Stimulated activated naive CD8-positive, alpha-beta T cell treated with anti-CD3 and anti-CD28 coated beads, Interleukin-15, amount 100 ng/mL, for 72 hours (primary cell): ENCODE measurements at regions not wholly inside any gene's neighbourhood (a gene's known extent, or its start where the extent isn't known, plus 50 kb on each side); places are given as distances from the start of the nearest gene placed in this dataset.

ENCODE experiments used
- ATAC-seq: fragments of 150-1000 bp; cut with Tn5 transposase; 2 replicates; pipeline ENCODE4 v1.10.0; 2021; ENCODE audit warnings: mild to moderate bottlenecking, moderate library complexity
- DNase-seq, 2 donors: peaks; one replicate each; pipeline ENCODE4 v3.0.0; 2021 to 2022
- H3K27ac Mint-ChIP-seq, 2 donors: one replicate each; pipeline ENCODE4 v1.8.0; 2022; ENCODE audit warnings: mild to moderate bottlenecking in 2 of 2, mixed read lengths in 2 of 2, moderate library complexity in 2 of 2
- H3K27me3 Mint-ChIP-seq: one replicate; pipeline ENCODE4 v1.8.0; 2022; ENCODE audit warnings: mixed read lengths
- H3K4me1 Mint-ChIP-seq: one replicate; pipeline ENCODE4 v1.8.0; 2022; ENCODE audit warnings: mild to moderate bottlenecking, mixed read lengths
- H3K4me3 Mint-ChIP-seq, 2 donors: one replicate each; pipeline ENCODE4 v1.8.0; 2022; ENCODE audit warnings: mild to moderate bottlenecking in 2 of 2, mixed read lengths in 2 of 2, moderate library complexity in 1 of 2
- H3K9me3 Mint-ChIP-seq, 2 donors: one replicate each; pipeline ENCODE4 v1.8.0; 2022; ENCODE audit warnings: mixed read lengths in 2 of 2

DNA sequence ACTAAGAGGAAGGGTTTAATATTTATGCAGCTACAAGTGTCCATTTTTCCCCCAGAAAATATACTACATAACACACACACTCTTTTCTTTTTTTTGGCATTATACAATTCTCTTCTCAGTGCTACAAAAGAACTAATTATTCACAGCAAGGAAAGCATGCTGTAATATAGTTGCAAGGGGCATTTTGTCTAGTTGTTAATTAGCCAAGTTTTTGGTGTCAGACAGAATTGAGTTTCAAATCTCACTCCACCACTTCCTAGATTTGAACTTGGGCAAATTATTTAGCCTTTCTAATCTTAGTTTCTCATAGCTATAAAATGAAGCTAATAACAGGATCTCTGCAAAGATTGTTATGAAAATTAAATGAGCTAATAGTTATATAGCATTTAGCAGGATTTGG is 60.0 kb upstream of the VTCN1 start:
- H3K27ac Mint-ChIP-seq, result no peak overlapping the region
- no peaks in the 10 kb centered on the region for H3K27me3 Mint-ChIP-seq
- no peak overlapping the region for H3K4me3 Mint-ChIP-seq
- H3K9me3 Mint-ChIP-seq, result peaks cover 0 to 5% of the 10 kb centered on the region in 2 donors
- no peak for ATAC-seq
- DNase-seq, result no peak
- H3K4me1 Mint-ChIP-seq, result no peaks in the 10 kb centered on the region

DNA sequence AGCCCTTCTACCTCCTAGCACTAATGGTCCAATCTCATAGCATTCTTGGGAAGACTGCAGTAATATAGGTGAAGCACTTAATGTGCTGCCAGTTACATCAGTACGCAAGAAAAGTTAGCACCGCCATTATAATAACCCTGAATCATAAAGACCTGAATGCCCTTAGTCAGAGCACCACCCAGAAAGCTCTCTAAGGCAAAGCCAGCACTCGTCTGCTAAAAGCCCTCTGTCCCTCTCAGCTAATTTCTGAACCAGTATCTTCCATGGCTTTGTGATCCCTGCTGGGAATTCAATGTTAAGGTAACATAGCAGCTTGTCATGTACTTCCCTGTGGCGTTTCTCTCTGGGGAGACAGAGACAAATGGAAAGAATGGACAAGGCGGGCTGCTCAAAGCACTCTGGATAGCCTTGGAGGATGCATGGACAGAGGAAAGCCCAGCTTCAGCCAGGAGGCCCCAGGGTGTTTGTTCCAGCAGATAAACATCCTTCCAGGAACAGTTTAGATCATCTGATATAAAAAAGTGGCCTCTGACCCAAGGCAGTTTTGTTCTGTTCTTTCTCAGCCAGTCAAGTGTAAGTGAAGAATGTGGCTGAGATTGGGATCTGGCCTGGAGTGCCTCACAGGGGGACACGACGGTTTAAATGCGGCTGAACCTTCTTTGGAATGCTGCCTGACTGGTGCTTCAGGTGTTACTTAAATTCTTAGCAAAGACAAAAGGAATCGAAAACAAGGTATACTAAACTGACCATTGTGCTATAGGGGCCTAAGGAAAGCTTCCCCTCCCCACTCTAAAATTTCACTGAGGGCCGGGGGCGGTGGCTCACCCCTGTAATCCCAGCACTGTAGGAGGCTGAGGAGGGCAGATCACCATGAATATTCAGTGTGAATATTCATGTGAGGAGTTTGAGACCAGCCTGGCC is 58.1 kb upstream of the VTCN1 start:
- DNase-seq, result no peak
- no peak for ATAC-seq
- H3K27ac Mint-ChIP-seq, result no peak overlapping the region
- H3K4me3 Mint-ChIP-seq, result no peak overlapping the region
- H3K9me3 Mint-ChIP-seq, result peaks cover 0 to 5% of the 10 kb centered on the region in 2 donors
- no peaks in the 10 kb centered on the region for H3K27me3 Mint-ChIP-seq
- no peaks in the 10 kb centered on the region for H3K4me1 Mint-ChIP-seq

DNA sequence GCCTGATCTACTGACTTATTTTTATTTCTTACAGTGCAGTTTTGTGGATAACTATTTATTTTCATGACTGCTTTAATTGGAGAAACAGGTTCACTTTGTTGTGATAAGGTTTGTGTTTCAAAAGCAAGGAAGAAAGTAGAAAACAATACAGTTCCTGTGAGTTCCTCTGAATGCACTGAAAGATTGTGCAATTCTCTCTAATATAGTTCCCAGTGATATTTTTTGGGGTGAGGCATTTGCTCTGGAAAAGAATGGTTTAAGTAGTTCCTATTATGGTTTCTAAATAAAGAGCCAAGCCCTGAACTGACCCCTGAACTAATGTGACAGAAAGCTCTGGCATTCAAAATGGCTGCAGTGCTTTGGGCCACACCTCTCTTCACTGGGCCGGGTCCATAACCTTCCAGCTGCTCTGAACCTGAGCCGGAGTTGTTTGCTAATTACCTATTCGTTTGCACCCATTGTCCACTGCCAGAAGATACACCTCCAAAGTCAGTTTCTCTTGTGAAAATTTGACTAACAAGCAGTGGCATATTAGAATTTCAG is 56.6 kb upstream of the VTCN1 start:
- Mint-ChIP-seq H3K4me3 (no peak overlapping the region), H3K27me3 (no peaks in the 10 kb centered on the region), H3K9me3 (no peaks in the 10 kb centered on the region), H3K27ac (no peak overlapping the region), H3K4me1 (no peaks in the 10 kb centered on the region)
- DNase-seq, result no peak
- no peak for ATAC-seq

DNA sequence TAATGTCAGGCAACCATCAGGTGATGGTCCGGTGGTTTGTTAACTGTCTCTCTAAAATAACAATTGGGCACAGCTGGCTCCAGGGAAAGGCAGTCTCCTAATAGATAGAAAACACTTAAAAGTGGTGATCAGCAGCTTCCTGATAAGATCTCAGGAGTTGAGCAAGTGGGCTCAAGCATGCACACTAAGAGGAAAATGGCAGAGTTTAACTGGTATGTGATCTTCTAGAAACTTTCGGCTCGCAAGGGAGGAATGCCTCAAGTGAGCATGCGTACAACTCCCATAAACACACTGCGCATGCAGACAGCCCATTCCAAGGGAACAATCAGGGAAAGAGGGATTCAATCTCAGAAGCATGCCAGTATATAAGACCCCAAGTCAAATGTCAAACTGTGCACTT is 52.2 kb upstream of the VTCN1 start:
- H3K9me3 Mint-ChIP-seq, result peaks cover 6 to 17% of the 10 kb centered on the region in 2 donors
- no peaks in the 10 kb centered on the region for H3K27me3 Mint-ChIP-seq

DNA sequence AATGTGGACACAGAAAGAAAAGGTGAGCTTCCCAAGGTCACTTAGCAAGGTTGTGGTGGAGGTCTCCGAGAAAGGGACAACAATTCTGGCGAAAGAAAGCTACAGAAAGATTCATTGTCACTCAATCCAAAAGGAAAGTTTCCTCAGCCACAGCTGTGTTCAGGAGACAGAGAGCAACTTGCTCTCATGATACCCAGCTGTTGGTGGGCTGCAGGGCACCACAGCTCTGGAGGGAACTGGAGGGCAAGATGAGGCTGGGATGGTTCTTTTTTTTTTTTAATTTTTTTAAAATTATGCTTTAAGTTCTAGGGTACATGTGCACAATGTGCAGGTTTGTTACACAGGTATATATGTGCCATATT is 50.7 kb upstream of the VTCN1 start:
- peaks cover 6 to 24% of the 10 kb centered on the region in 2 donors for H3K9me3 Mint-ChIP-seq
- DNase-seq (no peak), ATAC-seq (no peak)
- no peak overlapping the region for H3K4me3 Mint-ChIP-seq
- no peak overlapping the region for H3K27ac Mint-ChIP-seq
- no peaks in the 10 kb centered on the region for H3K4me1 Mint-ChIP-seq
- H3K27me3 Mint-ChIP-seq, result no peaks in the 10 kb centered on the region

More for the DNA sequence above, 52.2 kb upstream of the VTCN1 start:
- no peak for ATAC-seq
- H3K27ac Mint-ChIP-seq, result no peak overlapping the region
- DNase-seq, result no peak
- H3K4me3 Mint-ChIP-seq, result no peak overlapping the region
- H3K4me1 Mint-ChIP-seq, result no peaks in the 10 kb centered on the region

DNA sequence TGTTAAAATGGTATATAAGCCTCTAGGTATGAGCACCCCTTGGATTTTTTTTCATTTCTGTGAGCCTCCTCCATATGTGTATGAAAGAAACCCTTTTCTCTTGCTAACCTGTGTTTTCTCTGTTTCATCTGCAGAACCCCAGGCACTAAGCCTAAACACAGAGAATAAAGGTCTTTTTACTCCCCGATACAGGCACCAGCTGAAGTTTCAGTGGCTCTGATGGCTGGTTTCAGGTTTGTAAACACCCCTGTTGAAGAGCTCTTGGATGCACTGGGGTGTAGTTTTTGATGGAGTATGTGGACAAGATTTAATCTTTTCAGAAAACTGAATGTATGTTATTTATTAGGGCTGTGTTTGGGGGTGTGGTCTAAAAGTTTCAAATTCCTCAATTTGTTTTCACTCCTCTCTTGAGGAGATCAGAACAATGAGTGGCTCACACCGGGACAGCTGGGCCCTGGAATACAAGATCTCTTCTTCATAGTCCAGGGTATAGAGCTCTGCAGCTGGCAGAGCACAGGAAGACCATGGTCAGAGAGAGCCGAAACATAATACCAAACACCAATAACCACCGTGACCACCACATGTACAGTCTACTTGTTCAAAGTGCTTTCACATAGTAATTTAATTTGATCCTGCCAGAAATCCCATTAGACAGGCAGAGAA is 50.2 kb upstream of the VTCN1 start:
- H3K27me3 Mint-ChIP-seq, result no peaks in the 10 kb centered on the region
- no peak overlapping the region for H3K4me3 Mint-ChIP-seq
- DNase-seq (no peak), ATAC-seq (no peak)
- no peaks in the 10 kb centered on the region for H3K4me1 Mint-ChIP-seq
- no peak overlapping the region for H3K27ac Mint-ChIP-seq
- H3K9me3 Mint-ChIP-seq, result peaks cover 6 to 24% of the 10 kb centered on the region in 2 donors
